ENCODE measurements at regions not wholly inside any gene's neighbourhood (a gene's known extent, or its start where the extent isn't known, plus 50 kb on each side); places are given as distances from the start of the nearest gene placed in this dataset.

DNA sequence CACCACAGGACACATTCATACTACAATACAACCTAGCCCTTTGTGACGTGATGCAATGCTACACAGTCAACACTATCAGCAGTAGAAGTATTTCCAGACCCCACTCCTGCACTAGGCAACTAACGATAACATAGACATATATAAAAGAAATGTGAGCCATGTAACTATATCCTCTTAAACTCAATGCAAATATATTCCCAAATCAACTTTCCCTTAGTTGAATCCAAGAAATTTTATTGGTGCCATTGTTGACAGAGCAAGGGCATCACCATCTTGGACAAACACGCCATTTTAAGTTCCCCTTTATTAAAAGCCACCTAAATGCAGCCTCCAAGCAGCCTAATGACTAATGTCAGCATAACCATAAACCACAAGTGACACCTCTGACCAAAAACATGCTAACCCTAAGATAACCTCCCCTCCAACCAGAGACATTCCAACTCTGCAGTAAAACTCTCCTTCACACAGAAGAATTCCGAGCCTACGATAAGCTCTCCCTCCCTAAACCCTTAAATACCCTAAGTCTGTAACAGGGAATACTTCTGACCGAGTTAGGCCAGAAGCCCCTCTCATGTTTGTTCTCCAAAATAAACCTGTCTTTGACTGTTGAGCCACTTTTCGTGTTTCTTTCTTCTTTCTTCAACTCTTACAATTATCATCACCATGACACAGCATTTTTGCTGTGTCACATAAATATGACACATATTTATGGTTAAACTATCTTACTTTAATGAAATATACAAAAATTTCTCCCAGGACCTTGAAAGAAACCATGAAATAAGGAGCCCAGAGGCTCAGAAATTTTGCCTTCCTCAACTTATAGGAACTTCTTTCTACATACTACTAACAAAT, 1497.8 kb downstream of the EFNA5 start:
- no peak overlapping the region for H3K4me3 ChIP-seq (ENCODE audit: low read length in 2 of 2)
- CTCF ChIA-PET (ENCODE audit: partially characterized antibody): no interaction called here
- intact Hi-C loops (cut with micrococcal nuclease): no loop called here
- Mint-ChIP-seq H3K27ac (no peak overlapping the region), H3K36me3 (no peaks in the 10 kb centered on the region), H3K27me3 (no peaks in the 10 kb centered on the region), H3K4me3 (no peak overlapping the region), H3K9me3 (peaks cover 2 to 17% (median 8%) of the 10 kb centered on the region in 8 donors), H3K4me1 (no peaks in the 10 kb centered on the region)
- H3K36me3 ChIP-seq (ENCODE audit: insufficient read depth, low read length): no peaks in the 10 kb centered on the region
- POLR2A ChIA-PET (ENCODE audit: partially characterized antibody): no interaction called here
- H3K27me3 ChIP-seq (ENCODE audit: insufficient read depth, low read length): no peaks in the 10 kb centered on the region
- DNase-seq: no peak
- H3K27ac ChIP-seq (ENCODE audit: low read depth, low read length): no peak overlapping the region
- no peaks in the 10 kb centered on the region for H3K9me3 ChIP-seq (ENCODE audit: control insufficient read depth in 1 of 2, low read length in 2 of 2)
- H3K4me1 ChIP-seq (ENCODE audit: insufficient read depth, low read length): no peaks in the 10 kb centered on the region

DNA sequence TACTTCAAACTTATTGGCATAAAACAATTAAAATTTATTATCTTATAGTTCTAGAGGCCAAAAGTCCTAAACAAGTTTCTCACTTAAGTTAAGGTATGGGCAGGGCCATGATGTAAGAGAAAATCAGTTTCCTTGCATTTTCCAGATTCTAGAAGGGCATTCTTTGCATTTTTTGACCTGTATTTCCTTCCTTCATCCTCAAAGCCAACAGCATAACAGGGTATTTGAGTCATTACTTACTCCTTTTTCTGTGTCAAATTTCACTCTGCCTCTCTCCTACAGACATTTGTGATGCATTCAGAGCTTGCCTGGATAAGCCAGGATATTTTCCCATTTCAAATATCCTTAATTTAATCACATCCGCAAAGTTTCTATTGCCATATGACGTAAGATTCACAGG, 1499.0 kb downstream of the EFNA5 start:
- no peak for DNase-seq
- CTCF ChIA-PET (ENCODE audit: partially characterized antibody): no interaction called here
- intact Hi-C loops (cut with micrococcal nuclease): no loop called here
- no peaks in the 10 kb centered on the region for H3K36me3 ChIP-seq (ENCODE audit: insufficient read depth, low read length)
- Mint-ChIP-seq H3K4me3 (no peak overlapping the region), H3K27ac (no peak overlapping the region), H3K36me3 (no peaks in the 10 kb centered on the region), H3K9me3 (peaks cover 2 to 13% (median 4%) of the 10 kb centered on the region in 8 donors), H3K27me3 (no peaks in the 10 kb centered on the region), H3K4me1 (no peaks in the 10 kb centered on the region)
- no peak overlapping the region for H3K4me3 ChIP-seq (ENCODE audit: low read length in 2 of 2)
- POLR2A ChIA-PET (ENCODE audit: partially characterized antibody): no interaction called here
- H3K27ac ChIP-seq (ENCODE audit: low read depth, low read length): no peak overlapping the region
- H3K4me1 ChIP-seq (ENCODE audit: insufficient read depth, low read length): no peaks in the 10 kb centered on the region
- H3K9me3 ChIP-seq (ENCODE audit: control insufficient read depth in 1 of 2, low read length in 2 of 2): no peaks in the 10 kb centered on the region
- no peaks in the 10 kb centered on the region for H3K27me3 ChIP-seq (ENCODE audit: insufficient read depth, low read length)

DNA sequence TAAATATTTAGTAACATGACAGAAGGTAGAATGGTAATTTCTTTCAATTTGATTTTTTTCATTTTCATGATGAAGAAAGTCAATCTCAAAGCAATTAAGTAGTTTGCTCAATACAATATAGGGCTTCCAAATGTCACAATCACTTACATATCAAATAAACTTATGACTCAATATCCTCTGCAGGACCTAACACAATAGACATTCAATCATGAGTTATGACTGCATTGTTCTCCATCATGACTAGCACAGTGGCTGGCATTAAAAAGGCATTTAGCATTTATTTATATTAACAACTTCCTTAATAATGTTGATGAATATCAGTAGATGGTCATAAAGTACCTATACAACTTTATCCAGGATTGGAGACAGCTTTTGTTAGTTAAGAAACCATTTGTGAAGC, 1499.6 kb downstream of the EFNA5 start:
- Histone ChIP-seq H3K4me3 (ENCODE audit: low read length in 2 of 2) (no peak overlapping the region), H3K27ac (ENCODE audit: low read depth, low read length) (no peak overlapping the region)

DNA sequence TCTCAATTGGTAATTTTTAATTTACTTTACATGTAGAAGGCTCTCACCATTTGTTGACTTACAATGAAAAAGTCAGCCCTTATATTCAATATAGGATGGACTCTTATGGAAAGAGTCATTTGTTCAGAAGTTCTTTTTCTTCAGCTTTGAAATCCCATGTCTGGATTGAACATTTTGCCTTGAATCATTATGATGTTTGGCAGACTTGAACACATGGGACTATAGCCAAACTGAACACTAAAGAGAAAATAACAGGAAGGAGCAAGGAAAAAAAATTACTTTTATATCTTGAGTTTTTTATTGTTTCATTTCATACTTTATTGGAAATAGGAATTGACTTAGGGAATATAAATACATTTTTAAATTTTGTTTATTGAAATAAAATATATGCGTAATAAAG, 1503.0 kb downstream of the EFNA5 start:
- Histone ChIP-seq H3K27me3 (ENCODE audit: insufficient read depth, low read length) (no peaks in the 10 kb centered on the region), H3K4me1 (ENCODE audit: insufficient read depth, low read length) (no peaks in the 10 kb centered on the region), H3K27ac (ENCODE audit: low read depth, low read length) (no peak overlapping the region), H3K9me3 (ENCODE audit: control insufficient read depth in 1 of 2, low read length in 2 of 2) (no peaks in the 10 kb centered on the region), H3K36me3 (ENCODE audit: insufficient read depth, low read length) (no peaks in the 10 kb centered on the region), H3K4me3 (ENCODE audit: low read length in 2 of 2) (no peak overlapping the region)
- no peak for DNase-seq
- no peaks in the 10 kb centered on the region for H3K36me3 Mint-ChIP-seq
- no peak overlapping the region for H3K27ac Mint-ChIP-seq
- POLR2A ChIA-PET (ENCODE audit: partially characterized antibody): no interaction called here
- H3K27me3 Mint-ChIP-seq: no peaks in the 10 kb centered on the region
- no peak overlapping the region for H3K4me3 Mint-ChIP-seq
- H3K4me1 Mint-ChIP-seq: no peaks in the 10 kb centered on the region
- intact Hi-C loops (cut with micrococcal nuclease): no loop called here
- peaks cover 0 to 12% (median 3%) of the 10 kb centered on the region in 8 donors for H3K9me3 Mint-ChIP-seq
- CTCF ChIA-PET (ENCODE audit: partially characterized antibody): no interaction called here

More for the DNA sequence above, 1499.6 kb downstream of the EFNA5 start:
- H3K36me3 ChIP-seq (ENCODE audit: insufficient read depth, low read length): no peaks in the 10 kb centered on the region
- Mint-ChIP-seq H3K27ac (no peak overlapping the region), H3K9me3 (peaks cover 2 to 17% (median 5%) of the 10 kb centered on the region in 8 donors), H3K27me3 (no peaks in the 10 kb centered on the region), H3K4me3 (no peak overlapping the region), H3K36me3 (no peaks in the 10 kb centered on the region), H3K4me1 (no peaks in the 10 kb centered on the region)
- CTCF ChIA-PET (ENCODE audit: partially characterized antibody): no interaction called here
- H3K27me3 ChIP-seq (ENCODE audit: insufficient read depth, low read length): no peaks in the 10 kb centered on the region
- no peaks in the 10 kb centered on the region for H3K4me1 ChIP-seq (ENCODE audit: insufficient read depth, low read length)
- no peaks in the 10 kb centered on the region for H3K9me3 ChIP-seq (ENCODE audit: control insufficient read depth in 1 of 2, low read length in 2 of 2)
- intact Hi-C loops (cut with micrococcal nuclease): no loop called here
- POLR2A ChIA-PET (ENCODE audit: partially characterized antibody): no interaction called here
- no peak for DNase-seq

DNA sequence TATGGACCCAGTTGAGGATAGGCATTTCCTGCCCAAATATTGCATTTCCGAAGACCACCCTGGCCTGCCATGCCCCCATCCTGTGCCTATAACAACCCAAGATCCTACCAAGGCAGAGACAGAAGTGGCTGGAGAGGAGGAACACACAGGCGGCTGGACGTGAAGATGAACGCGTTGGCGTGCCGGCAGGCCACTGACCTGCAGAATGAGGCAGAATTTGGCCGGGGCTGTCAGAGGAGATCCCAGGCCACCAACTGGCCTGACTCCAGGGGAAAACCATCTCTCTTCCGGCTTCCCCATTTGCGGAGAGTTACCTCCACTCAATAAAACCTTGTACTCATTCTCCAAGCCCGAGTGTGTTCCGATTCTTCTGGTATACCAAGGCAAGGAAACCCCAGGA, 1507.5 kb downstream of the EFNA5 start:
- Mint-ChIP-seq H3K36me3 (no peaks in the 10 kb centered on the region), H3K27me3 (no peaks in the 10 kb centered on the region), H3K9me3 (peaks cover 0 to 12% (median 6%) of the 10 kb centered on the region in 8 donors), H3K4me3 (no peak overlapping the region), H3K4me1 (no peaks in the 10 kb centered on the region), H3K27ac (no peak overlapping the region)
- H3K4me3 ChIP-seq (ENCODE audit: low read length in 2 of 2): no peak overlapping the region
- H3K4me1 ChIP-seq (ENCODE audit: insufficient read depth, low read length): no peaks in the 10 kb centered on the region
- no peaks in the 10 kb centered on the region for H3K9me3 ChIP-seq (ENCODE audit: control insufficient read depth in 1 of 2, low read length in 2 of 2)
- no peaks in the 10 kb centered on the region for H3K27me3 ChIP-seq (ENCODE audit: insufficient read depth, low read length)
- ChIA-PET CTCF (ENCODE audit: partially characterized antibody) (no interaction called here), POLR2A (ENCODE audit: partially characterized antibody) (no interaction called here)
- intact Hi-C loops (cut with micrococcal nuclease): no loop called here
- no peaks in the 10 kb centered on the region for H3K36me3 ChIP-seq (ENCODE audit: insufficient read depth, low read length)
- no peak overlapping the region for H3K27ac ChIP-seq (ENCODE audit: low read depth, low read length)
- DNase-seq: no peak

DNA sequence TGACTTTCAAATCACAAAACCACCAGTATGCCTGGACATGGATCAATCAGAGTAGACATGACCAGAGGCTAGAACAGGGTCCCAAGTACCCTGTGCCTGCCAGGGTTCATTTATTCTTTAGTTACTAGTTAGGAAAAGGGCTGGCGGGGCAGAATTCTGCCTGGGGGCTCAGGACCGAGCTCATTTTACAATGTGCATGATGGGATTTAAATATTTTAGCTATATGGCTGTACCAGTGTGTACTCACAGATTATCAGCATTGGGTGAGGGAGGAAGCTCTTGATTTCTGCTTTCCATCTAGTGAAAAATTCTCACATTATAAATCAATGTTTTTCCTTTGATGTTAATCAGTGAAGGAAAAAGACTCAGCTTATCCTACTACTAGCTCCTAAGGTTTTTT, 1511.1 kb downstream of the EFNA5 start:
- POLR2A ChIA-PET (ENCODE audit: partially characterized antibody): no interaction called here
- intact Hi-C loops (cut with micrococcal nuclease): no loop called here
- CTCF ChIA-PET (ENCODE audit: partially characterized antibody): no interaction called here
- Mint-ChIP-seq H3K4me3 (no peak overlapping the region), H3K4me1 (no peaks in the 10 kb centered on the region), H3K27me3 (no peaks in the 10 kb centered on the region), H3K27ac (no peak overlapping the region), H3K9me3 (peaks cover 0 to 13% (median 2%) of the 10 kb centered on the region in 8 donors), H3K36me3 (no peaks in the 10 kb centered on the region)
- no peaks in the 10 kb centered on the region for H3K4me1 ChIP-seq (ENCODE audit: insufficient read depth, low read length)
- no peaks in the 10 kb centered on the region for H3K36me3 ChIP-seq (ENCODE audit: insufficient read depth, low read length)
- no peak overlapping the region for H3K4me3 ChIP-seq (ENCODE audit: low read length in 2 of 2)
- H3K27ac ChIP-seq (ENCODE audit: low read depth, low read length): no peak overlapping the region
- H3K9me3 ChIP-seq (ENCODE audit: control insufficient read depth in 1 of 2, low read length in 2 of 2): no peaks in the 10 kb centered on the region
- H3K27me3 ChIP-seq (ENCODE audit: insufficient read depth, low read length): no peaks in the 10 kb centered on the region
- DNase-seq: no peak

DNA sequence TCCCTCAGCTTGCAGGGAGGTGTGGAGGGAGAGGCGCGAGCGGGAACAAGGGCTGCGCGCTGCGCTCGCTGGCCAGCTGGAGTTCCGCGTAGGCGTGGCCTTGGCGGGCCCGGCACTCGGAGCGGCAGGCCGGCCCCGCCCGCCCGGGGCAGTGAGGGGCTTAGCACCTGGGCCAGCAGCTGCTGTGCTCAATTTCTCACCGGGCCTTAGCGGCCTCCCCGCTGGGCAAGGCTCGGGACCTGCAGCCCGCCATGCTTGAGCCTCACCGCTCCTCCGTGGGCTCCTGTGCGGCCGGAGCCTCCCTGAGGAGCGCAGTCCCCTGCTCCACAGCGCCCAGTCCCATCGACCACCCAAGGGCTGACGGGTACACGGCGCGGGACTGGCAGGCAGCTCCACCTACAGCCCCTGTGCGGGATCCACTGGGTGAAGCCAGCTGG, 1516.4 kb downstream of the EFNA5 start:
- Histone ChIP-seq H3K27me3 (ENCODE audit: insufficient read depth, low read length) (no peaks in the 10 kb centered on the region), H3K9me3 (ENCODE audit: control insufficient read depth in 1 of 2, low read length in 2 of 2) (no peaks in the 10 kb centered on the region), H3K4me3 (ENCODE audit: low read length in 2 of 2) (no peak overlapping the region), H3K4me1 (ENCODE audit: insufficient read depth, low read length) (no peaks in the 10 kb centered on the region), H3K27ac (ENCODE audit: low read depth, low read length) (no peak overlapping the region), H3K36me3 (ENCODE audit: insufficient read depth, low read length) (no peaks in the 10 kb centered on the region)
- Mint-ChIP-seq H3K36me3 (no peaks in the 10 kb centered on the region), H3K9me3 (peaks cover 0 to 13% (median 4%) of the 10 kb centered on the region in 8 donors), H3K27ac (no peak overlapping the region), H3K4me3 (no peak overlapping the region), H3K4me1 (no peaks in the 10 kb centered on the region), H3K27me3 (no peaks in the 10 kb centered on the region)
- POLR2A ChIA-PET (ENCODE audit: partially characterized antibody): no interaction called here
- intact Hi-C loops (cut with micrococcal nuclease): no loop called here
- no peak for DNase-seq
- CTCF ChIA-PET (ENCODE audit: partially characterized antibody): no interaction called here
